M059J (cell line): ENCODE measurements at regions not wholly inside any gene's neighbourhood (a gene's known extent, or its start where the extent isn't known, plus 50 kb on each side); places are given as distances from the start of the nearest gene placed in this dataset.
"Not testable (repeated sequence)": the region's sequence is repeated elsewhere in the genome, so short reads cannot be mapped to it uniquely, and the experiment has no call there.

ENCODE experiments used
- DNase-seq: peaks from one replicate; pipeline ENCODE4 v3.0.0-alpha.2; 2012; ENCODE audit warnings: low read depth

- peak; percentile 46 for DNase-seq
Observed at GRCh38 chr18:1663879-1664705, 759.4 kb downstream of the ADCYAP1 start.

- DNase-seq: peak; percentile 4
Observed at GRCh38 chr18:1665079-1665478, 760.4 kb downstream of the ADCYAP1 start.

GRCh38 chr18:1668279-1668678 lies 763.6 kb downstream of the ADCYAP1 start:
- no peak for DNase-seq

- DNase-seq: not testable (repeated sequence)
Observed at GRCh38 chr18:1671710-1672109, 767.0 kb downstream of the ADCYAP1 start.

- DNase-seq: no peak
Observed at GRCh38 chr18:1676387-1676786, 771.7 kb downstream of the ADCYAP1 start.

- DNase-seq: no peak
Observed at GRCh38 chr18:1680108-1680507, 775.4 kb downstream of the ADCYAP1 start.

- no peak for DNase-seq
Observed at GRCh38 chr18:1691863-1692262, 787.2 kb downstream of the ADCYAP1 start.

GRCh38 chr18:1708006-1708405 lies 803.3 kb downstream of the ADCYAP1 start:
- no peak for DNase-seq

- no peak for DNase-seq
Observed at GRCh38 chr18:1710114-1710513, 805.4 kb downstream of the ADCYAP1 start.

- no peak for DNase-seq
Observed at GRCh38 chr18:1732143-1732542, 827.5 kb downstream of the ADCYAP1 start.

GRCh38 chr18:1746131-1746530 lies 825.2 kb downstream of the METTL4 start:
- DNase-seq: no peak

GRCh38 chr18:1751249-1751648 lies 820.1 kb downstream of the METTL4 start:
- no peak for DNase-seq

- peak; percentile 2 for DNase-seq
Observed at GRCh38 chr18:1760901-1761300, 810.4 kb downstream of the METTL4 start.

GRCh38 chr18:1774261-1774660 lies 797.0 kb downstream of the METTL4 start:
- no peak for DNase-seq

- no peak for DNase-seq
Observed at GRCh38 chr18:1777843-1778242, 793.5 kb downstream of the METTL4 start.

GRCh38 chr18:1778496-1779178 lies 792.7 kb downstream of the METTL4 start:
- no peak for DNase-seq

- DNase-seq: peak; percentile 2
Observed at GRCh38 chr18:1779587-1779986, 791.7 kb downstream of the METTL4 start.

GRCh38 chr18:1784113-1784512 lies 787.2 kb downstream of the METTL4 start:
- no peak for DNase-seq

- DNase-seq: peak; percentile 4
Observed at GRCh38 chr18:1785980-1786379, 785.3 kb downstream of the METTL4 start.

GRCh38 chr18:1796636-1797035 lies 774.7 kb downstream of the METTL4 start:
- no peak for DNase-seq

GRCh38 chr18:1797235-1797634 lies 774.1 kb downstream of the METTL4 start:
- DNase-seq: no peak

GRCh38 chr18:1805521-1805920 lies 765.8 kb downstream of the METTL4 start:
- no peak for DNase-seq

GRCh38 chr18:1806884-1807615 lies 764.3 kb downstream of the METTL4 start:
- DNase-seq: peak; percentile 2
